Trophoblast cell (in vitro differentiated cells and primary cell): ENCODE measurements at regions not wholly inside any gene's neighbourhood (a gene's known extent, or its start where the extent isn't known, plus 50 kb on each side); places are given as distances from the start of the nearest gene placed in this dataset.

Experiments
- DNase-seq, 2 donors: peaks; one replicate each; pipeline ENCODE4 v3.0.0-alpha.2; 2016
- H2AFZ ChIP-seq: 2 replicates; pipeline ENCODE4 v1.6.1; 2013; ENCODE audit warnings: low read length, moderate library complexity, mild to moderate bottlenecking; ENCODE audit not compliant: insufficient read depth, poor library complexity
- H2AK5ac ChIP-seq: 2 replicates; pipeline ENCODE4 v1.6.1; 2013; ENCODE audit warnings: mild to moderate bottlenecking, low read length
- H2BK120ac ChIP-seq: 2 replicates; pipeline ENCODE4 v1.6.1; 2013; ENCODE audit warnings: low read length, mild to moderate bottlenecking, moderate library complexity; ENCODE audit not compliant: insufficient read depth, poor library complexity
- H2BK12ac ChIP-seq: 2 replicates; pipeline ENCODE4 v1.6.1; 2013; ENCODE audit warnings: mild to moderate bottlenecking, low read length, moderate library complexity
- H2BK5ac ChIP-seq: 2 replicates; pipeline ENCODE4 v1.6.1; 2013; ENCODE audit warnings: low read length, low read depth, moderate library complexity, mild to moderate bottlenecking; ENCODE audit not compliant: poor library complexity
- H3K14ac ChIP-seq: 2 replicates; pipeline ENCODE4 v1.6.1; 2013; ENCODE audit warnings: mild to moderate bottlenecking, low read length
- H3K18ac ChIP-seq: 2 replicates; pipeline ENCODE4 v1.6.1; 2013; ENCODE audit warnings: mild to moderate bottlenecking, low read length
- H3K23ac ChIP-seq: 2 replicates; pipeline ENCODE4 v1.6.1; 2013; ENCODE audit warnings: low read length
- H3K27ac ChIP-seq: 2 replicates; pipeline ENCODE4 v1.5.1; 2013; ENCODE audit warnings: low read depth, mild to moderate bottlenecking, inconsistent platforms, low read length, moderate library complexity
- H3K27me3 ChIP-seq: 2 replicates; pipeline ENCODE4 v1.6.1; 2013; ENCODE audit warnings: inconsistent platforms, mild to moderate bottlenecking, low read length, moderate library complexity; ENCODE audit not compliant: insufficient read depth
- H3K36me3 ChIP-seq, 2 experiments: 1 replicate in 1 of 2; 2 replicates in 1 of 2; pipeline ENCODE4 v1.6.1; 2013; ENCODE audit warnings: low read length in 2 of 2, mild to moderate bottlenecking in 2 of 2, moderate library complexity in 1 of 2; ENCODE audit not compliant: insufficient read depth in 2 of 2, control insufficient read depth in 1 of 2
- H3K4ac ChIP-seq: 2 replicates; pipeline ENCODE4 v1.6.1; 2013; ENCODE audit warnings: low read depth, mild to moderate bottlenecking, low read length, moderate library complexity
- H3K4me1 ChIP-seq, 2 experiments: 1 replicate in 1 of 2; 2 replicates in 1 of 2; pipeline ENCODE4 v1.6.1; 2013; ENCODE audit warnings: low read length in 2 of 2, mild to moderate bottlenecking in 2 of 2, moderate library complexity in 1 of 2; ENCODE audit not compliant: insufficient read depth in 2 of 2, control insufficient read depth in 1 of 2
- H3K4me2 ChIP-seq: 2 replicates; pipeline ENCODE4 v1.6.1; 2013; ENCODE audit warnings: inconsistent platforms, mild to moderate bottlenecking, low read length, moderate library complexity
- H3K4me3 ChIP-seq: 2 replicates; pipeline ENCODE4 v1.5.1; 2013; ENCODE audit warnings: mild to moderate bottlenecking, low read depth, low read length, inconsistent platforms
- H3K79me1 ChIP-seq: one replicate; pipeline ENCODE4 v1.6.1; 2013; ENCODE audit warnings: low read length
- H3K79me2 ChIP-seq: 2 replicates; pipeline ENCODE4 v1.6.1; 2013; ENCODE audit warnings: low read length, mild to moderate bottlenecking; ENCODE audit not compliant: control insufficient read depth, insufficient read depth, poor library complexity
- H3K9ac ChIP-seq: 2 replicates; pipeline ENCODE4 v1.6.1; 2013; ENCODE audit warnings: mild to moderate bottlenecking, low read length
- H3K9me3 ChIP-seq: 2 replicates; pipeline ENCODE4 v1.6.1; 2013; ENCODE audit warnings: low read depth, mild to moderate bottlenecking, control low read depth, inconsistent platforms, low read length; ENCODE audit not compliant: insufficient read depth
- H4K12ac ChIP-seq: 2 replicates; pipeline ENCODE4 v1.6.1; 2013; ENCODE audit warnings: low read depth, mild to moderate bottlenecking, low read length, moderate library complexity
- H4K8ac ChIP-seq: 2 replicates; pipeline ENCODE4 v1.6.1; 2013; ENCODE audit warnings: low read depth, mild to moderate bottlenecking, low read length, moderate library complexity
- H4K91ac ChIP-seq: one replicate; pipeline ENCODE4 v1.6.1; 2013; ENCODE audit warnings: low read depth, mild to moderate bottlenecking, low read length, moderate library complexity
- WGBS: extraction: QIAGEN DNeasy Blood & Tissue Kit; methylation state at CpG from one replicate; pipeline ENCODE4 v1.1.7; 2013; ENCODE audit warnings: missing lambda C conversion rate; ENCODE audit not compliant: insufficient read length, insufficient coverage; ENCODE audit errors: extremely low coverage; 5-methylcytosine and 5-hydroxymethylcytosine counted together

GRCh38 chr14:87688524-87688923, 304.5 kb downstream of the GALC start:
- Histone ChIP-seq H2BK120ac (no peak overlapping the region), H4K12ac (no peak overlapping the region), H3K4me1 (no peaks in the 10 kb centered on the region), H3K23ac (no peak overlapping the region), H3K9me3 (no peaks in the 10 kb centered on the region), H3K4ac (no peak overlapping the region), H3K27me3 (no peaks in the 10 kb centered on the region), H2BK12ac (no peak overlapping the region), H3K9ac (no peak overlapping the region), H3K14ac (no peak overlapping the region), H3K79me1 (no peaks in the 10 kb centered on the region), H2BK5ac (no peak overlapping the region), H4K8ac (no peak overlapping the region), H3K4me3 (no peak overlapping the region), H3K36me3 (no peaks in the 10 kb centered on the region), H3K27ac (no peak overlapping the region), H4K91ac (no peak overlapping the region), H3K79me2 (no peaks in the 10 kb centered on the region), H3K18ac (no peak overlapping the region), H3K4me2 (no peak overlapping the region), H2AK5ac (no peak overlapping the region), H2AFZ (no peak overlapping the region)
- no CpG with 5 or more reads among the region's 3 CpGs for WGBS
- no peak for DNase-seq

GRCh38 chr14:87687420-87687819, 305.6 kb downstream of the GALC start:
- Histone ChIP-seq H3K9ac (no peak overlapping the region), H2AFZ (no peak overlapping the region), H3K4ac (no peak overlapping the region), H3K4me1 (no peaks in the 10 kb centered on the region), H3K36me3 (no peaks in the 10 kb centered on the region), H3K14ac (no peak overlapping the region), H3K27me3 (no peaks in the 10 kb centered on the region), H2BK120ac (no peak overlapping the region), H3K23ac (no peak overlapping the region), H4K8ac (no peak overlapping the region), H2BK12ac (no peak overlapping the region), H3K18ac (no peak overlapping the region), H3K4me2 (no peak overlapping the region), H4K91ac (no peak overlapping the region), H3K4me3 (no peak overlapping the region), H2AK5ac (no peak overlapping the region), H3K79me2 (no peaks in the 10 kb centered on the region), H3K27ac (no peak overlapping the region), H3K9me3 (no peaks in the 10 kb centered on the region), H2BK5ac (no peak overlapping the region), H3K79me1 (no peaks in the 10 kb centered on the region), H4K12ac (no peak overlapping the region)
- WGBS: no CpG with 5 or more reads among the region's 7 CpGs
- no peak for DNase-seq

GRCh38 chr14:87686746-87687145, 306.2 kb downstream of the GALC start:
- Histone ChIP-seq H3K4ac (no peak overlapping the region), H2BK5ac (no peak overlapping the region), H3K23ac (no peak overlapping the region), H3K79me2 (no peaks in the 10 kb centered on the region), H2BK120ac (no peak overlapping the region), H3K27me3 (no peaks in the 10 kb centered on the region), H3K18ac (no peak overlapping the region), H3K79me1 (no peaks in the 10 kb centered on the region), H2AFZ (no peak overlapping the region), H2BK12ac (no peak overlapping the region), H3K27ac (no peak overlapping the region), H2AK5ac (no peak overlapping the region), H3K4me1 (no peaks in the 10 kb centered on the region), H3K9ac (no peak overlapping the region), H4K8ac (no peak overlapping the region), H3K14ac (no peak overlapping the region), H3K4me3 (no peak overlapping the region), H4K91ac (no peak overlapping the region), H3K4me2 (no peak overlapping the region), H3K9me3 (no peaks in the 10 kb centered on the region), H4K12ac (no peak overlapping the region), H3K36me3 (no peaks in the 10 kb centered on the region)
- no peak for DNase-seq
- WGBS: no CpG with 5 or more reads among the region's 1 CpG

DNA sequence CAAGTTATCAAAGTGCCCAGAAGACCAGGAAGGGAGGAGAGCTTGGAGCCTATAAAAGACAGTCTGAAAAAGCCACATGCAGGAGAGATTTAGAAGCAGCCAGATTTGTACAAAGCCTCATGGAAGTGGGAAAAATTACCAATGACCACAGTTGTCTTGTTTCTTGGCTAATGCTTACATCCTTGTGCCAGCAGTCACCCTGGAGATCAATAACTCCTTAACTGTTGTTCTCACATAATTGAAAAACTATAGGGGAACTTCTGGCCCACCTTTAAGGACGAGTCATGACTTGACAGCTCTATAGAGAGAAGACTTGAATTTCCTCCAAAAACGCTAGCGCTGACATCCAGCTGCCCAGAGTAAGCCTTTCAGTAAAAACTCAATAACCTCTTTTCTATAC, 313.1 kb downstream of the GALC start:
- no peak overlapping the region for H3K23ac ChIP-seq
- WGBS: no CpG with 5 or more reads among the region's 3 CpGs

More for the DNA sequence above, 313.1 kb downstream of the GALC start:
- Histone ChIP-seq H3K4me3 (no peak overlapping the region), H3K4ac (no peak overlapping the region), H4K91ac (no peak overlapping the region), H3K27me3 (no peaks in the 10 kb centered on the region), H3K4me2 (no peak overlapping the region), H3K27ac (no peak overlapping the region), H2BK12ac (no peak overlapping the region), H4K8ac (no peak overlapping the region), H2BK120ac (no peak overlapping the region), H3K14ac (no peak overlapping the region), H2AFZ (no peak overlapping the region), H2AK5ac (no peak overlapping the region), H3K9me3 (no peaks in the 10 kb centered on the region), H3K79me2 (no peaks in the 10 kb centered on the region), H3K18ac (no peak overlapping the region), H3K4me1 (no peaks in the 10 kb centered on the region), H3K79me1 (no peaks in the 10 kb centered on the region), H3K36me3 (no peaks in the 10 kb centered on the region), H3K9ac (no peak overlapping the region), H2BK5ac (no peak overlapping the region), H4K12ac (no peak overlapping the region)
- DNase-seq: no peak
